ENCODE measurements at regions not wholly inside any gene's neighbourhood (a gene's known extent, or its start where the extent isn't known, plus 50 kb on each side); places are given as distances from the start of the nearest gene placed in this dataset.

DNA sequence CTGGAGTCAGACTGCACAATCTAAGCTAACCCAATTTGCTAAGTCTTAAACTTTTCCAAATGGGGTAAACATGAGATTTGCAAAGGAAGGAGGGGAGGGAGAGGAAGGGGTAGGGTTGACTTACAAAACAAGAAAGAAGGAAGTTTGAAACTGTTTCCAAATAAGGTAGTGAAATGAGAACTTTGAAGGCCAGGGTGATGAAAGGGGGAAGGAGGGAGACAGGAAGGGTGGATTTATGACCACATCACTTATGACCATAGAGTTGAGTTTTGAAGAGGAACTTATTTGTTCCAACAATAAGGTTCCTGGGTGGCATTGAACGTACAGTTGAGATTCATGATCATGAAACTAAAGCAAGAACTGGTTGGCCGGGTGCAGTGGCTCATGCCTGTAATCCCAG, 72.5 kb upstream of the DAPK1 start:
- TF ChIP-seq EP300 (IDR thresholded peaks at IDR 0.05): no peak
- TF ChIP-seq, protein P1, sequence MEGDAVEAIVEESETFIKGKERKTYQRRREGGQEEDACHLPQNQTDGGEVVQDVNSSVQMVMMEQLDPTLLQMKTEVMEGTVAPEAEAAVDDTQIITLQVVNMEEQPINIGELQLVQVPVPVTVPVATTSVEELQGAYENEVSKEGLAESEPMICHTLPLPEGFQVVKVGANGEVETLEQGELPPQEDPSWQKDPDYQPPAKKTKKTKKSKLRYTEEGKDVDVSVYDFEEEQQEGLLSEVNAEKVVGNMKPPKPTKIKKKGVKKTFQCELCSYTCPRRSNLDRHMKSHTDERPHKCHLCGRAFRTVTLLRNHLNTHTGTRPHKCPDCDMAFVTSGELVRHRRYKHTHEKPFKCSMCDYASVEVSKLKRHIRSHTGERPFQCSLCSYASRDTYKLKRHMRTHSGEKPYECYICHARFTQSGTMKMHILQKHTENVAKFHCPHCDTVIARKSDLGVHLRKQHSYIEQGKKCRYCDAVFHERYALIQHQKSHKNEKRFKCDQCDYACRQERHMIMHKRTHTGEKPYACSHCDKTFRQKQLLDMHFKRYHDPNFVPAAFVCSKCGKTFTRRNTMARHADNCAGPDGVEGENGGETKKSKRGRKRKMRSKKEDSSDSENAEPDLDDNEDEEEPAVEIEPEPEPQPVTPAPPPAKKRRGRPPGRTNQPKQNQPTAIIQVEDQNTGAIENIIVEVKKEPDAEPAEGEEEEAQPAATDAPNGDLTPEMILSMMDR (IDR thresholded peaks at IDR 0.05): no peak

Data from esophagus muscularis mucosa (tissue), 3 donors.